Keratinocyte (primary cell): ENCODE measurements at regions not wholly inside any gene's neighbourhood (a gene's known extent, or its start where the extent isn't known, plus 50 kb on each side); places are given as distances from the start of the nearest gene placed in this dataset.

Experiments
- DNase-seq: peaks from one replicate; pipeline ENCODE4 v3.0.0-alpha.2; 2011; ENCODE audit warnings: low read depth, missing footprints, low spot score
- FAIRE-seq: peaks from 2 replicates; lab custom pipeline; 2011; peaks lifted over from hg19 to GRCh38; lab: Jason Lieb, UNC
- H2AFZ ChIP-seq: 2 replicates; pipeline ENCODE4 v1.6.0; 2012; ENCODE audit warnings: low read length, control low read depth, inconsistent platforms; ENCODE audit not compliant: control insufficient read depth
- H3K27ac ChIP-seq: 2 replicates; pipeline ENCODE4 v1.5.1; 2011; ENCODE audit warnings: low read length; ENCODE audit not compliant: control insufficient read depth, insufficient read depth
- H3K27me3 ChIP-seq: 3 replicates; pipeline ENCODE4 v1.6.0; 2011; ENCODE audit warnings: low read length; ENCODE audit not compliant: control insufficient read depth, insufficient read depth; ENCODE audit errors: extremely low read depth
- H3K36me3 ChIP-seq, 2 experiments: 2 replicates in 1 of 2; 3 replicates in 1 of 2; pipeline ENCODE4 v1.5.1; 2011; ENCODE audit warnings: low read length in 2 of 2, mild to moderate bottlenecking in 1 of 2; ENCODE audit not compliant: control insufficient read depth in 2 of 2, insufficient read depth in 2 of 2; ENCODE audit errors: extremely low read depth in 1 of 2
- H3K4me1 ChIP-seq: 3 replicates; pipeline ENCODE4 v1.5.1; 2011; ENCODE audit warnings: low read length; ENCODE audit not compliant: control insufficient read depth, insufficient read depth; ENCODE audit errors: extremely low read depth
- H3K4me2 ChIP-seq: 3 replicates; pipeline ENCODE4 v1.6.0; 2011; ENCODE audit warnings: low read depth, low read length; ENCODE audit not compliant: control insufficient read depth, insufficient read depth; ENCODE audit errors: extremely low read depth
- H3K4me3 ChIP-seq, 3 experiments: fragments of 200-600 bp in 1 of 3; sonication (generic) in 1 of 3; 2 replicates in 2 of 3; 3 replicates in 1 of 3; pipeline ENCODE4 v1.5.1; 2011 to 2016; ENCODE audit warnings: low read length in 3 of 3, mild to moderate bottlenecking in 3 of 3, control low read depth in 2 of 3, inconsistent platforms in 1 of 3, low read depth in 1 of 3, mixed read lengths in 1 of 3, mixed run types in 1 of 3, moderate library complexity in 1 of 3; ENCODE audit not compliant: control insufficient read depth in 2 of 3, insufficient read depth in 2 of 3; ENCODE audit errors: extremely low read depth in 1 of 3
- H3K79me2 ChIP-seq: 2 replicates; pipeline ENCODE4 v1.6.0; 2012; ENCODE audit warnings: low read length; ENCODE audit not compliant: control insufficient read depth, insufficient read depth
- H3K9ac ChIP-seq: 3 replicates; pipeline ENCODE4 v1.6.0; 2011; ENCODE audit warnings: low read length; ENCODE audit not compliant: control insufficient read depth, insufficient read depth; ENCODE audit errors: extremely low read depth
- H3K9me1 ChIP-seq: 3 replicates; pipeline ENCODE4 v1.6.0; 2011; ENCODE audit warnings: low read length; ENCODE audit not compliant: control insufficient read depth, insufficient read depth; ENCODE audit errors: extremely low read depth
- H3K9me3 ChIP-seq: 2 replicates; pipeline ENCODE4 v1.5.1; 2012; ENCODE audit warnings: low read depth, low read length; ENCODE audit not compliant: control insufficient read depth
- H4K20me1 ChIP-seq: 3 replicates; pipeline ENCODE4 v1.6.0; 2011; ENCODE audit warnings: low read length; ENCODE audit not compliant: control insufficient read depth, insufficient read depth; ENCODE audit errors: extremely low read depth
- EZH2 ChIP-seq: IDR thresholded peaks from one replicate; pipeline ENCODE4 v1.6.1; 2012; ENCODE audit warnings: inconsistent platforms, mild to moderate bottlenecking, low read length, moderate library complexity
- dilution Hi-C: fragments of 300-500 bp; cut with MboI; formaldehyde crosslinking; loops from one replicate; pipeline ENCODE4 v1.7.0; 2020; ENCODE audit warnings: low sequenced_read_pairs; ENCODE audit not compliant: extremely low pct_ligation_motif_present
- TF ChIP-seq, protein P1 (sequence below), 3 experiments: IDR thresholded peaks in 1 of 3; conservative IDR thresholded peaks in 1 of 3; optimal IDR thresholded peaks in 1 of 3; 2 replicates in 2 of 3; 3 replicates in 1 of 3; pipeline versions ENCODE3 to v1.5.1; 2011; ENCODE audit warnings: low read length in 3 of 3, mild to moderate bottlenecking in 3 of 3, moderate library complexity in 2 of 3, control low read depth in 1 of 3, inconsistent platforms in 1 of 3; ENCODE audit not compliant: insufficient read depth in 2 of 3; ENCODE audit errors: extremely low read depth in 1 of 3

- H3K27me3 ChIP-seq = no peaks in the 10 kb centered on the region
- H3K4me1 ChIP-seq = peaks cover 17% of the 10 kb centered on the region
- H3K27ac ChIP-seq = peak overlapping the region; percentile 92
- H3K9me3 ChIP-seq = no peaks in the 10 kb centered on the region
- peak overlapping the region; percentile 11 for H2AFZ ChIP-seq
- dilution Hi-C loops = loop anchor here (25.0 kb wide), 1 partner anchor 296 kb away; the partner anchor contains the start of gene TCF21
- no peaks in the 10 kb centered on the region for H4K20me1 ChIP-seq
- H3K9ac ChIP-seq = peak overlapping the region; percentile 20
- peak overlapping the region; percentile 75 for H3K4me2 ChIP-seq
- TF ChIP-seq EZH2 = no peak
- TF ChIP-seq, protein P1, sequence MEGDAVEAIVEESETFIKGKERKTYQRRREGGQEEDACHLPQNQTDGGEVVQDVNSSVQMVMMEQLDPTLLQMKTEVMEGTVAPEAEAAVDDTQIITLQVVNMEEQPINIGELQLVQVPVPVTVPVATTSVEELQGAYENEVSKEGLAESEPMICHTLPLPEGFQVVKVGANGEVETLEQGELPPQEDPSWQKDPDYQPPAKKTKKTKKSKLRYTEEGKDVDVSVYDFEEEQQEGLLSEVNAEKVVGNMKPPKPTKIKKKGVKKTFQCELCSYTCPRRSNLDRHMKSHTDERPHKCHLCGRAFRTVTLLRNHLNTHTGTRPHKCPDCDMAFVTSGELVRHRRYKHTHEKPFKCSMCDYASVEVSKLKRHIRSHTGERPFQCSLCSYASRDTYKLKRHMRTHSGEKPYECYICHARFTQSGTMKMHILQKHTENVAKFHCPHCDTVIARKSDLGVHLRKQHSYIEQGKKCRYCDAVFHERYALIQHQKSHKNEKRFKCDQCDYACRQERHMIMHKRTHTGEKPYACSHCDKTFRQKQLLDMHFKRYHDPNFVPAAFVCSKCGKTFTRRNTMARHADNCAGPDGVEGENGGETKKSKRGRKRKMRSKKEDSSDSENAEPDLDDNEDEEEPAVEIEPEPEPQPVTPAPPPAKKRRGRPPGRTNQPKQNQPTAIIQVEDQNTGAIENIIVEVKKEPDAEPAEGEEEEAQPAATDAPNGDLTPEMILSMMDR (optimal IDR thresholded peaks at IDR 0.05 in 1 of 3, IDR thresholded peaks at IDR 0.05 in 1 of 3, conservative IDR thresholded peaks at IDR 0.05 in 1 of 3; ENCODE audit: extremely low read depth in 1 of 3, insufficient read depth in 2 of 3, low read length in 3 of 3) = no peak
- no peaks in the 10 kb centered on the region for H3K79me2 ChIP-seq
- no peaks in the 10 kb centered on the region for H3K9me1 ChIP-seq
- no peak for DNase-seq
- no peak overlapping the region for H3K4me3 ChIP-seq
- H3K36me3 ChIP-seq = no peaks in the 10 kb centered on the region
- peak; percentile 17 for FAIRE-seq
These were observed 297.6 kb upstream of the TCF21 start for GRCh38 chr6:133591275-133591674.

DNA sequence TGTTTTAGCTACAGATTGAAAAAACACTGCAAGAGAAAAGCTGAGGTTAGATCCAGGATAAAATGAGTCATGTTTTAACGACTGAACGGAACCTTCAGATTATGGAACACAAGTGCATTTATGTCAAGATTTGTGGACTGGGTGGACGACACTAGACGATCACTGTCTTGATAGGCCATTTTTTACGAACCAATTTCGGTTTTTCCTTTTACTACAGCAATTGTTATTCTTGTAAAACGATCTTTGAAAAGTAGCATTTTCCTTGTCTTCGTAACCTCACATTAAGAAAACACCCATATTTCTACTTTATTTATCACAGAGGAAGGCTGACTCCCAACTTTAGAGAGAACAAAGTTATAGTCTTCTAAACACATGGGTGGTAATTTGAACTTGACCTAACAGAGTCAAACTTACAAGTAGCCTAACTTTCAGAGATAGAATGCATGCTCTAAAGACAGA, 294.2 kb upstream of the TCF21 start:
- Histone ChIP-seq H3K4me1 (peaks cover 17% of the 10 kb centered on the region), H3K4me2 (no peak overlapping the region), H3K4me3 (no peak overlapping the region), H3K27me3 (no peaks in the 10 kb centered on the region), H3K9me1 (no peaks in the 10 kb centered on the region), H3K36me3 (no peaks in the 10 kb centered on the region), H3K9me3 (no peaks in the 10 kb centered on the region), H3K9ac (no peak overlapping the region), H3K27ac (no peak overlapping the region), H4K20me1 (no peaks in the 10 kb centered on the region), H2AFZ (no peak overlapping the region), H3K79me2 (no peaks in the 10 kb centered on the region)
- dilution Hi-C loops = loop anchor here (25.0 kb wide), 1 partner anchor 293 kb away; the partner anchor contains the start of gene TCF21
- TF ChIP-seq EZH2 = no peak
- TF ChIP-seq, protein P1 (optimal IDR thresholded peaks at IDR 0.05 in 1 of 3, IDR thresholded peaks at IDR 0.05 in 1 of 3, conservative IDR thresholded peaks at IDR 0.05 in 1 of 3; ENCODE audit: extremely low read depth in 1 of 3, insufficient read depth in 2 of 3, low read length in 3 of 3) = no peak
- FAIRE-seq = no peak
- DNase-seq = no peak
